GM21723 (cell line): ENCODE measurements at regions not wholly inside any gene's neighbourhood (a gene's known extent, or its start where the extent isn't known, plus 50 kb on each side); places are given as distances from the start of the nearest gene placed in this dataset.

ENCODE experiments used
- ATAC-seq: cut with Tn5 transposase; IDR thresholded peaks from one replicate; pipeline ENCODE4 v1.9.1; 2021; ENCODE audit warnings: mild to moderate bottlenecking, moderate library complexity; ENCODE audit not compliant: unreplicated experiment

- no peak for ATAC-seq
Measured at GRCh38 chr2:16507655-16508489, 157.8 kb downstream of the CYRIA start.

GRCh38 chr2:16506366-16506765 is 159.3 kb downstream of the CYRIA start:
- no peak for ATAC-seq

- ATAC-seq: no peak
Measured at GRCh38 chr2:16496426-16497388, 168.9 kb downstream of the CYRIA start.

- no peak for ATAC-seq
Measured at GRCh38 chr2:16495509-16496208, 170.0 kb downstream of the CYRIA start.

- no peak for ATAC-seq
Measured at GRCh38 chr2:16494836-16495508, 170.7 kb downstream of the CYRIA start.

- no peak for ATAC-seq
Measured at GRCh38 chr2:16493788-16494187, 171.8 kb downstream of the CYRIA start.

GRCh38 chr2:16487686-16488085 is 177.9 kb downstream of the CYRIA start:
- no peak for ATAC-seq

GRCh38 chr2:16485251-16485650 is 180.4 kb downstream of the CYRIA start:
- ATAC-seq: no peak

GRCh38 chr2:16482460-16482859 is 183.2 kb downstream of the CYRIA start:
- ATAC-seq: no peak

- ATAC-seq: no peak
Measured at GRCh38 chr2:16481351-16481750, 184.3 kb downstream of the CYRIA start.

- ATAC-seq: no peak
Measured at GRCh38 chr2:16479721-16480120, 185.9 kb downstream of the CYRIA start.

GRCh38 chr2:16478434-16479210 is 187.0 kb downstream of the CYRIA start:
- no peak for ATAC-seq

- ATAC-seq: no peak
Measured at GRCh38 chr2:16477648-16478047, 188.0 kb downstream of the CYRIA start.

- no peak for ATAC-seq
Measured at GRCh38 chr2:16476866-16477265, 188.8 kb downstream of the CYRIA start.

GRCh38 chr2:16475986-16476567 is 189.6 kb downstream of the CYRIA start:
- no peak for ATAC-seq

- no peak for ATAC-seq
Measured at GRCh38 chr2:16475586-16475985, 190.0 kb downstream of the CYRIA start.

- no peak for ATAC-seq
Measured at GRCh38 chr2:16473575-16473974, 192.1 kb downstream of the CYRIA start.

GRCh38 chr2:16470936-16471490 is 194.6 kb downstream of the CYRIA start:
- no peak for ATAC-seq

GRCh38 chr2:16466821-16467151 is 198.8 kb downstream of the CYRIA start:
- no peak for ATAC-seq
